Vagina (tissue), 2 donors: ENCODE measurements at regions not wholly inside any gene's neighbourhood (a gene's known extent, or its start where the extent isn't known, plus 50 kb on each side); places are given as distances from the start of the nearest gene placed in this dataset.

Experiments used
- POLR2A ChIP-seq, 2 donors: fragments of 450-650 bp; IDR thresholded peaks; one replicate each; pipeline ENCODE4 v1.6.1; 2017; ENCODE audit warnings: antibody characterized with exemption in 2 of 2, mild to moderate bottlenecking in 2 of 2, moderate library complexity in 2 of 2
- POLR2AphosphoS5 ChIP-seq, 2 donors: sonication (generic); formaldehyde crosslinking; IDR thresholded peaks; one replicate each; pipeline ENCODE4 v1.9.0; 2017; ENCODE audit warnings: antibody characterized with exemption in 2 of 2, mild to moderate bottlenecking in 2 of 2, low read depth in 1 of 2; ENCODE audit not compliant: insufficient read depth in 1 of 2
- TF ChIP-seq, protein P1 (sequence below), 3 experiments: fragments of 450-650 bp in 2 of 3; fragments of 200-600 bp in 1 of 3; sonication (generic) in 1 of 3; IDR thresholded peaks; one replicate each; pipeline ENCODE4 v1.5.1; 2017 to 2019; ENCODE audit warnings: antibody characterized with exemption in 3 of 3, mild to moderate bottlenecking in 2 of 3, moderate library complexity in 2 of 3

DNA sequence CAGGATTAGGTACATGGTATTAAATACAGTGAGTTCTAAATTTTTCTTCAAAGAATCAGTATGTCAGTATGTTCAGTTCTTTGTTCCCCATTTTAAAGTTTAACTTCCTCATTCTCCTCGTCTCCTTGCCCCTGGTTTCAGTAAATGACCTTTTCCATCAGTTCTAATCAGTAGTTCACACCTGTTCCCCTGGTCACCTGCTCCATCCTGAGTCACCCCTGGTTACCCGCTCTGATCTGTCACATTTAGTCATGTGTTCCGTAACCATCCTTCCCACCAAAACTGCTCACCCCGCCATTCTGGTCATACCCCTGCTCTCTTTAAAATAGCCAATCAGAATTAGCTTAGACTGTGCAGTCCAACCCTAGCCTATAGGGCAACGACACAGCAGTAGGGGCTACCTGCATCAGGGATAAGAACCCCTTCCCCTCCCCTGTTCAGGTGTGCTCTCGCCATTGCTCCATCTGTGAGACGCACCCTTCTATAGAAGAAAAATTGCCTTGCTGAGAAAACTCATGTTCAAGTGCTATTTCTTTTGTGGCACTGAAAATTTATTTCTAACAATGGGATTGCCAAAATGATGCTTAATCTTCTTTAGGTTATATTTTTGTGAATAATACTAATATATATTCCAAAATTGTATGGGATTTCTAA is 181.3 kb downstream of the OR13H1 start:
- TF ChIP-seq, protein P1, sequence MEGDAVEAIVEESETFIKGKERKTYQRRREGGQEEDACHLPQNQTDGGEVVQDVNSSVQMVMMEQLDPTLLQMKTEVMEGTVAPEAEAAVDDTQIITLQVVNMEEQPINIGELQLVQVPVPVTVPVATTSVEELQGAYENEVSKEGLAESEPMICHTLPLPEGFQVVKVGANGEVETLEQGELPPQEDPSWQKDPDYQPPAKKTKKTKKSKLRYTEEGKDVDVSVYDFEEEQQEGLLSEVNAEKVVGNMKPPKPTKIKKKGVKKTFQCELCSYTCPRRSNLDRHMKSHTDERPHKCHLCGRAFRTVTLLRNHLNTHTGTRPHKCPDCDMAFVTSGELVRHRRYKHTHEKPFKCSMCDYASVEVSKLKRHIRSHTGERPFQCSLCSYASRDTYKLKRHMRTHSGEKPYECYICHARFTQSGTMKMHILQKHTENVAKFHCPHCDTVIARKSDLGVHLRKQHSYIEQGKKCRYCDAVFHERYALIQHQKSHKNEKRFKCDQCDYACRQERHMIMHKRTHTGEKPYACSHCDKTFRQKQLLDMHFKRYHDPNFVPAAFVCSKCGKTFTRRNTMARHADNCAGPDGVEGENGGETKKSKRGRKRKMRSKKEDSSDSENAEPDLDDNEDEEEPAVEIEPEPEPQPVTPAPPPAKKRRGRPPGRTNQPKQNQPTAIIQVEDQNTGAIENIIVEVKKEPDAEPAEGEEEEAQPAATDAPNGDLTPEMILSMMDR (IDR thresholded peaks at IDR 0.05), result no peak
- TF ChIP-seq POLR2AphosphoS5 (IDR thresholded peaks at IDR 0.05; ENCODE audit: insufficient read depth in 1 of 2, low read depth in 1 of 2) (no peak), POLR2A (IDR thresholded peaks at IDR 0.05) (no peak)
